ENCODE measurements at regions not wholly inside any gene's neighbourhood (a gene's known extent, or its start where the extent isn't known, plus 50 kb on each side); places are given as distances from the start of the nearest gene placed in this dataset.

- TF ChIP-seq CTCF (conservative IDR thresholded peaks at IDR 0.05 in 1 of 2, IDR thresholded peaks at IDR 0.05 in 1 of 2; ENCODE audit: extremely low read depth in 1 of 2, insufficient read depth in 1 of 2, low read depth in 1 of 2, low read length in 2 of 2) (no peak), EZH2 (IDR thresholded peaks at IDR 0.05; ENCODE audit: borderline replicate concordance, low read length) (no peak)
Observed at GRCh38 chr12:71004578-71004977, 84.0 kb upstream of the PTPRR start.
